HG03280 (cell line): ENCODE measurements at regions not wholly inside any gene's neighbourhood (a gene's known extent, or its start where the extent isn't known, plus 50 kb on each side); places are given as distances from the start of the nearest gene placed in this dataset.

Experiments
- ATAC-seq: cut with Tn5 transposase; IDR thresholded peaks from one replicate; pipeline ENCODE4 v1.9.1; 2021; ENCODE audit warnings: mild to moderate bottlenecking, moderate library complexity; ENCODE audit not compliant: unreplicated experiment

- ATAC-seq, result no peak
These were observed 268.3 kb downstream of the HIVEP2 start for GRCh38 chr6:142676647-142677192.

- no peak for ATAC-seq
These were observed 264.9 kb downstream of the HIVEP2 start for GRCh38 chr6:142679907-142680700.

GRCh38 chr6:142681099-142681498 is 263.9 kb downstream of the HIVEP2 start:
- ATAC-seq, result no peak

GRCh38 chr6:142682985-142683384 is 262.0 kb downstream of the HIVEP2 start:
- ATAC-seq, result no peak

- ATAC-seq, result no peak
These were observed 261.2 kb downstream of the HIVEP2 start for GRCh38 chr6:142683714-142684141.

- ATAC-seq, result no peak
These were observed 260.6 kb downstream of the HIVEP2 start for GRCh38 chr6:142684371-142684770.

GRCh38 chr6:142685852-142686506 is 259.0 kb downstream of the HIVEP2 start:
- no peak for ATAC-seq

- no peak for ATAC-seq
These were observed 258.5 kb downstream of the HIVEP2 start for GRCh38 chr6:142686507-142686887.

- peak; percentile 81 for ATAC-seq
These were observed 252.0 kb downstream of the HIVEP2 start for GRCh38 chr6:142692942-142693341.

- ATAC-seq, result no peak
These were observed 251.5 kb downstream of the HIVEP2 start for GRCh38 chr6:142693441-142693840.

GRCh38 chr6:142694054-142694453 is 250.9 kb downstream of the HIVEP2 start:
- no peak for ATAC-seq

GRCh38 chr6:142695016-142695415 is 250.0 kb downstream of the HIVEP2 start:
- no peak for ATAC-seq

GRCh38 chr6:142696123-142697000 is 248.6 kb downstream of the HIVEP2 start:
- ATAC-seq, result no peak

GRCh38 chr6:142697001-142697335 is 248.0 kb downstream of the HIVEP2 start:
- no peak for ATAC-seq

GRCh38 chr6:142697922-142698321 is 247.1 kb downstream of the HIVEP2 start:
- no peak for ATAC-seq

- ATAC-seq, result no peak
These were observed 246.2 kb downstream of the HIVEP2 start for GRCh38 chr6:142698751-142699150.

- no peak for ATAC-seq
These were observed 245.6 kb downstream of the HIVEP2 start for GRCh38 chr6:142699391-142699790.

- ATAC-seq, result peak; percentile 42
These were observed 244.9 kb downstream of the HIVEP2 start for GRCh38 chr6:142700032-142700431.

GRCh38 chr6:142700671-142701312 is 244.2 kb downstream of the HIVEP2 start:
- ATAC-seq, result no peak
